HG02759 (cell line): ENCODE measurements at regions not wholly inside any gene's neighbourhood (a gene's known extent, or its start where the extent isn't known, plus 50 kb on each side); places are given as distances from the start of the nearest gene placed in this dataset.

ENCODE experiments used
- ATAC-seq: cut with Tn5 transposase; IDR thresholded peaks from one replicate; pipeline ENCODE4 v1.9.1; 2021; ENCODE audit warnings: mild to moderate bottlenecking, moderate library complexity; ENCODE audit not compliant: unreplicated experiment

DNA sequence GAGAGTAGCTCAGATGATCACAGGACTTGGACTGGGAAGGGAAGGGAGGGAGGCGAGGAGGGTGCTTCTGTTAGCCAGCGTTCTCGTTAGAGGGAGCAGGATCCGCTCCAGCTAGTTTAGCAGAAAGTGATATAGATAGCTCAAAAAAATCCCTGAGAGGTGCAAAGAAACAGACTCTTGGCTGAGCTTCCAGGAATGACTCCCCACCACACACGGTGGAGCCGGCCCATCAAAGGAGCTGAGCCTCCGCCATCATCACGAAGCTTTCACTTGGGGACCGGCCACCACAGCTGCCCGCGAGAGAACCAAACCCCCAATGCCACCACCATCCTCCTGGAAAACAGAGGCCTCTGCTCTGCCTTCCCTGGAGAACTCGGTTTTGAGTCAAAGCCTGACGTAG lies 124.6 kb upstream of the BCL2L14 start:
- ATAC-seq = no peak

DNA sequence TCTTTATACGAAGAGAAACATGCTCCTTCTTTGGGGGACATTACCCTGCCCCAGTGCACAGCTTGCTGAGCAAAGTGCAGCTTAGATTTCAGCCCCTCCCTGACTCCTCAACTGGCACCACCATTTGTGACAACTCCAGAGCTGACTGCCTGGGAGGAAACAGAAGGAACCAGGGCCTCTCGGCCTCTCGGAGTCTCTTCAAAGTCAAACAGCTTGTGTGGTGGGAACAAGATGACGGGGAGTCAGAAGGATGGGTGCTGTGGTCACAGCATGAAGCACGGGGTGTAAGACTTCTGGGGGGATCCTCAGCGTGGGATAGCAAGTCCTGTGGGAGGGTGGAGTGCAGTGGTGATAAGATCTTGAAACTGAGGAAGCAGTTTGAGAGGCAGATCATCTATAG lies 123.5 kb upstream of the BCL2L14 start:
- ATAC-seq = no peak

DNA sequence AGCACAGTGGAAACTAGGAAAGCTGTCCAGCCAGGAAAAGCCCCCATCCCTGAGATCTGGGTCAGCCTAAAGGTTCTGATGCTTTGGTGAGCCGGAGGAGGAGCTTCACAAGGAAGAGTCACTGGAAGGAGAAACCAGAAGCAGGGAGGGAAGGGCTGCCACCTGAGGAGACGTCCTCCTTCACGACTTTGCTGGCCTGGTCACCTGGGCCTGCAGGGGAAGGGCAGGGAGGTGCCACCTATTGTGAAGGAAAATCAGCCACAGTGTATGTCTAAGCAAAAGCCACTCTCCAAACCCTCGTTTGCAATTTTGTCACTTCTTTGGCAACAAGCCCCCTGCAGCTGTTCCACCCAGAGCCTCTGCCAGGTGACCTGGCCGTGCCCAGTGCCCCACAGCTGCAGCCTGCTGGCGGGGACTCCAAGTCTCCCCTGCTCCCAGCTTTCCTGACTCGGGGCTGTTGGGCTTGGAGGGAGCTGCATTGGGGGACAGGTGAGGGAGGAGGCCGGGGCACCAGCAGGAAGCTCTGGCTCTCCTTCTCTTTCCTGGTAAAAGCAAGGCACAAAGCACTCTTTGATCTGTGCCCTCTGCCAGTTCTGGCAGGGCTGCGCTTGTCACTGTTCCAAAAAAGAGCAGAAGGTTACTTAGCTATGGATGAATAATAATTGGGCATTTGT lies 120.9 kb upstream of the BCL2L14 start:
- ATAC-seq = no peak

DNA sequence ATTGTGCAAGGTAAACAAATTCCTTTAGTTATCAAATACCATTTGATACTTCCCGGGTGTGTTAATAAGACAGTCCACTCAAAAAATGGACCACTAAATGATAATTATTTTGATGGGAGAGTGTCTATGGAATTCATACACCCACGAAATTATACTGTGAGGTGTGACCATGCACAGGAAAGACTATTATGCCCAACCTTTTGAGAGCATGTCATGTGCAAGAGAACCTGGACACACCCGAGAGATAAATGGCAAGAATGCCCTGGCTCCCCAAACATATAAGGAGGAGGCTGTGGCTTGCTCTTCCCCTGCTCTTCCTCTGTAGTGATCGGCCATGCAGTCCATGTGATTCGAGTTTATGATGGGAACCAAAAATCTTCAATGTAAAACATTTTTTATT lies 119.5 kb upstream of the BCL2L14 start:
- no peak for ATAC-seq

GRCh38 chr12:11953523-11953922 lies 117.2 kb upstream of the BCL2L14 start:
- no peak for ATAC-seq

GRCh38 chr12:11954181-11954580 lies 116.6 kb upstream of the BCL2L14 start:
- ATAC-seq = no peak

DNA sequence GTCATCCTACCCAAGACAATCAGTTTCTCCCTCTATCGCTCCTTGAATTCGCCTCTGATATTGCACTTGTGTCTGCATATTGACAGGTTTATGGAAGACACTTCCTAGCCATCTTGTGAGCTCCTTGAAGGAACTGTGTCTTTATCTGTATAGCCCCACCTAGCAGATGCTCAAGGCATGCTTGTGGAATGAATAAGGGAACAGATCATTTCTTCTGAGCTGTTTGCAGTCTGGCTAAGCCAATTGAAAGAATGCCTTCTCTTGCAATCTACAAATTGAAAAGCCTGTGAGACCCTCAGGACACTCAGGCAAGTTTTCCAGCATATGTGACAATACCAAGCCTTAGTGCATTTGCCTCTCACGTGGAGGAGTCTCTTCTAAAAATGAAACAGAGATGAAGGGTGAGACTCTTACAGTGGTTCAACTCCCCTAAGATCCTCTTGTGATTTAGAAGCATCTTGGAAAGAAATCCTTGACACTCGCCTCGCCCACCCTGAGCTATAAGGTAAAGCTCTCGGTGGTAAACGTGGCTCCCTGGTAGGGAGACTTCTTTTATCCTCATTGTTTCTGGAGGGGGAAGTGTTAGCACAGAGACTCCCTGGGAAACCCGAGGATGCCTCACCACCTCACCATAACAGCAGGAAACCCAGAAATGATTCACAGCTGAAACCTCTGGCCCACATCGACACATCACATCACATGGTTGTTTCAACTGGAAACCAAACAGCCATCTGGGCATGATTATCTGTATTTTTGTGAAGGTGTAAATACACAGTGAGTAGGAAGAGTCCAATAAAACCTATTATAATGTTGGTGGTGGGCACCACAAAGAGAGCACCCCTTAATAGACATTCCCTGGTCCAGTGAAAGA lies 112.3 kb upstream of the BCL2L14 start:
- no peak for ATAC-seq

DNA sequence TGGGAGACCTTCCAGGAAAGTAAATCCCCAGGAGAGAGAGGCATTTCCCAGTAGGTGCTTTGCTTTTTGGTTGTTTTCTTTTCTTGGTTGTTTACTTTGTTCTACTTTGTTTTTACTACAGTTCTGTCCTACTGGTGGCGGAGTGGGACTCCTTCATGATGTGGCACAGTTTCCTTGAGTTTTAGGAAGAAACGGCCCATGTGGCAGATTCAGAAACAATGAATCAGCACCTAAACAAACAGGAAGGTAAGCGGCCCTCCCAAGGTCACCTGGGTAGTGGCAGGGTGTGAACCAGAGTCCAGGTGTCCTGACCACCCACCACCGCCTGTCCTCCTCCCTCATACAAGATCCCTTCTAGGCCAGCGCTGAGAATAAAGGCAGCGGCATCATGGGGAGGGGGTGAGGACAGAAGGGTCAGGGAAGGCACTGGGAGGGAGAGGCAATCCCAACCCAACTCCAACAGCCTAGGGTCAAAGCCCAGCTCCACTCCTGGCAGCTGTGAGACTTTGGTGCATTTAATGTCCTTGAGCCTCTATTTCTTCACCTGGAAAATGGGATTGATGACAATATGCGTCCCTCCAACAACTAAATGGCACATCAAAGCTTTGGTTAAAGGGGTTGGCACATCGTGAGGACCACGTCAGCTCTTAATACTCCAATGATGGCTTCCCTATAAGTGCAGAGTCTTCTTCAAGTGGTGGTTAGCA lies 111.5 kb upstream of the BCL2L14 start:
- no peak for ATAC-seq

- no peak for ATAC-seq
Observed at GRCh38 chr12:11960646-11961045, 110.1 kb upstream of the BCL2L14 start.

DNA sequence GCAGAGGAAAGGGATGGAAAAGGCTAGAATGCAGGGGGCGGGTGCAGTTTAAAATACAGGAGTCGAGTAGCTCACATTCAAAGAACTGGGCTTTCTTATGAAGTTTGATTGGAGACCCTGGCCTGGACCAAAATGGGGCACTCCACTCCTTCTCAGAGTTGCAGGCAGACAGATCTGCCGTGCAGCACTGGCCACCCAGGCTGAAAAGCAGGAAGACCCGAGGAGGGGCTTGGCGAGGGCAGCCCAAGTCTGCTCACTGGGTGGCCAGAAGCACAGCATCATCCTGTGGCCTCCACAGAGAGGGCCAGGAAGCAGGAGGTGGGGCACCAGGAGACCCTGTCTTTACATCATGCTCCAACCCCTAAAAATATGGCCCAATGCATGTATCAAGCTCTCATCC lies 109.1 kb upstream of the BCL2L14 start:
- ATAC-seq = no peak

GRCh38 chr12:11962860-11963259 lies 107.9 kb upstream of the BCL2L14 start:
- ATAC-seq = no peak

DNA sequence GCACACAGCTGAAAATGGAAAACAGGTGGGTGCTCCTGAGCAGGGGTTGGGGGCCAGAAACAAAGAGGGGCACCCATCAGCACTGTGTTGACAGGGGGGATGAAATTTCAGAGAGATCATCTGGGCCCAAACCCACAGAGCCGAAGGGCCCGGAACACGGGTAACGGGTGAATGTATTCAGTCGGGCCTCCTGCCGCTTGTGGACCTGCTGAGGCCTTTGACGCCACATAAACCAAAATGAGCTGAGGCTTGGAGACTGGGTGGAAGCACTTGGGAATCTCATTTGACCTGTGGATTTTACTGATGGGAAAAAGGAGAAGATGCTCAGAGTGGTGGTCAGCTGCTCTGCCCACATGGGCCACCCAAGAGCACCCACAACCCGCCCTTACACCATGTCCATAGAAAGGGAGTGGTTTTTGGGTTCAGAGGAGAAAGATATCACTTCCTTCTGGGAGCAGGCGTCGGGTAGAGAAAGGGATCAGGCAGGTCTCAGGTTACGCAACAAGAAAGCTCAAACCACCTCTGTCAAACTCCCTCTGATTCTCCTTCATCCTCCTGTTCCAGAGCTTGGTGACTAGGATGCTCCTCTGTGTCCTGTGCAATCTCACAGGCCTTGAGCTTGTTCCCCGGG lies 106.8 kb upstream of the BCL2L14 start:
- ATAC-seq = no peak

- ATAC-seq = no peak
Observed at GRCh38 chr12:11965258-11965910, 105.4 kb upstream of the BCL2L14 start.

GRCh38 chr12:11967376-11968047 lies 103.2 kb upstream of the BCL2L14 start:
- ATAC-seq = no peak

- no peak for ATAC-seq
Observed at GRCh38 chr12:11968048-11968383, 102.7 kb upstream of the BCL2L14 start.

- no peak for ATAC-seq
Observed at GRCh38 chr12:11968516-11968915, 102.2 kb upstream of the BCL2L14 start.

DNA sequence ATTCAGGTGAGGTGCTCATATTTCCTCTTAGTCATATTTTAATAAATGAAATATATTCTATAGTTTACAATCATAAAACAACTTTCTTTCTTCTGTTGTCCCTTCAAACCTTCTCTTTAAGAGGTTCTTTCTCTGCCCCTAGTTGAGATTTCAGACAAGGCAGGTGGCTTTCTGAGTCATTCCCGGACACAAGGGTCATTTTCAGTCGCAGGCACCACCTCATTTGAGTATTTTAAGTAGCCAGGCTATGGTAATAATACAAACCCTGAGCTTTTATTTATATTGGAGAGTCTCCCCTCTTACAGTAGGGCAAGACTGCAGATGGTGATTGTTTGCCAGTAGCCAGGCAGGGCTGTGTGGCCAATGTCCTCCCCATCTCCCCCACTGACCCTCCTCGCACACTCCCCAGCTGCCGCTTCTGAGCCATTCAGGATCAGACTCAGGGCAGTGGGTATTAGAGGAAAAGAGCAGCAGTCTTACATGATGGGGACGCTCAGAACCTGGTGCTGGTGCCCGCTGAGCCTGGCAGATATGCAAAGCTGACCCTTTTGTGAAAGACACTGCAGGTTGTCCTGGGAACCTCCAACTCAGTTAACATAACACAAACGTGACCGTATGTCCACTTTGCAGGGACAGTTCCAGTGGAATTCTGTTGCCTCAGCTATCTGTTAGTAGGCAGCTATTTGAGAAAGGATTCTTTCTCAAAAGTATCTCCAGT lies 101.1 kb upstream of the BCL2L14 start:
- peak; percentile 89 for ATAC-seq

DNA sequence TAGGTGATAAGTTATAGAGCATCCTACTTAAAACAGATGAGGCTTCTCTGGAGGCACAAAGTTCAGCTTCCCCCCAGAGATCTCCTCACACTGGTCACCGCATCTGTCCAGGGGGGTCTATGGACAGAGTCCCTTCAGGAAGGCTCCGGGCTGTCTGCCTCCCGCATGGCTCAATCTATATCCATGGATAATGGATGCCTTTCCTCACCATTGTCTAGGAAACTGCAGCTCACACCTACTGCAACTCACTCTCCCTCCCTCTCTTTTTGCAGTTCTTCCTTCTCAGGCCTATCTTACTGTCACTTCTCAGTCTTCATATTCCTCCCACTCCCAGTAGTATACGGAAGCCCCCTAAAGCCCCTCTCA lies 100.6 kb upstream of the BCL2L14 start:
- no peak for ATAC-seq

GRCh38 chr12:11973396-11973795 lies 97.3 kb upstream of the BCL2L14 start:
- ATAC-seq = no peak

GRCh38 chr12:11976005-11976404 lies 94.7 kb upstream of the BCL2L14 start:
- ATAC-seq = no peak
